ELR (cell line): ENCODE measurements at regions not wholly inside any gene's neighbourhood (a gene's known extent, or its start where the extent isn't known, plus 50 kb on each side); places are given as distances from the start of the nearest gene placed in this dataset.
A peak's percentile ranks its signal among the peaks of the same experiment; 100 is the strongest.

ENCODE experiments used
- DNase-seq: peaks from one replicate; pipeline ENCODE4 v3.0.0-alpha.2; 2015; ENCODE audit warnings: low read depth

- no peak for DNase-seq
These were observed 176.0 kb downstream of the ZNF365 start for GRCh38 chr10:62550173-62550572.

GRCh38 chr10:62554632-62555199 is 180.5 kb downstream of the ZNF365 start:
- DNase-seq: peak; percentile 58

DNA sequence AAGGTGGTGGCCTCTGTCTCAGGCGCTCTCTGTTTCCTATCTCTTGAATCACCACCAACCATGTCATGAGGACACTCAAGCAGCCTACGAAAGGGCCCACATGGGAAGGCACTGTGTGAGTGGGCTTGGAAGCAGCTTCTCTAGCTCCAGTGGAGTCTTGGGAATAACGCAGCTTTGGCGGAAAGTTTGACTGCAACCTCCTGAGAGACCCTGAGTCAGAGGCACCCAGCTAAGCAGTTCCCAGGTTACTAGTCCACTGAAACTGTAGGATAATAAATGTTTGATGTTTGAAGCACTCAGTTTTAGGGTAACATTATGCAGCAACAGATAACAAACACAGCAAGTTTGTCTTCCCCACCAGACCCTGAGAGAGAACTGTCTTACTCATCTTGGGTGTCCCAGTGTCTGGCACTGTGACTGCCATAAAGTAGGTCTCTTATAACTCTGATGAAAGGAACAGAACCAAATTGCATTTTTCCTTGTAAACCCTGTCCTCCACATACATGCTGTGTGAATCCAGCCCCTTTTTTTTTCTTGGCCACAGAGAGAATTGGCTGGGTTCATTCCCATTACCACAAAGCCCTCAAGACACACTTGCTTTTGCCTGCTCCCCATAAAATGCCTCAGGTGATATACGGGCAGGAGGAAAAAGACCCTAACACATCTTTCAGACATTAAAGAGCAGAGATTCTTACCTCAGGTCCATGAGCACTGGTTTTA is 185.5 kb downstream of the ZNF365 start:
- DNase-seq: no peak

- DNase-seq: peak; percentile 31
These were observed 186.1 kb downstream of the ZNF365 start for GRCh38 chr10:62560201-62560819.

DNA sequence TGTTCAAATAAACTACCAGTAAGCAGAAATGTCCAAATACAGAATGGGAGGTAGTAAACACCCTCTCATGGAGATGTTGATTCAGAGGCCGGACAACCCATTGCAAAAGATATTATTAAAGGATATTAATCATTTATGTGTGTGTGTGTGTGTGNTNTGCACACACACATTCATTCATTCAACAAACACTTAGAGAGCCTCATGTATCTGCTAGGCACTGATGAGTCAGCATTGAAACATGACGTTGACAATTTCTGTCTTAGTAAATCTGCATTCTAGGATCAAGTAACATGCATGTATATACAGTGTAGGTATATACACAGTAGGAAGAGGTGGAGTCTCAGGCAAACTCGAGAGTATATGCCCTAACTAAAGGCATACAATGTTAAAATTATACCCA is 187.0 kb downstream of the ZNF365 start:
- no peak for DNase-seq

- no peak for DNase-seq
These were observed 187.9 kb downstream of the ZNF365 start for GRCh38 chr10:62562101-62562500.

- no peak for DNase-seq
These were observed 188.6 kb downstream of the ZNF365 start for GRCh38 chr10:62562795-62563194.

DNA sequence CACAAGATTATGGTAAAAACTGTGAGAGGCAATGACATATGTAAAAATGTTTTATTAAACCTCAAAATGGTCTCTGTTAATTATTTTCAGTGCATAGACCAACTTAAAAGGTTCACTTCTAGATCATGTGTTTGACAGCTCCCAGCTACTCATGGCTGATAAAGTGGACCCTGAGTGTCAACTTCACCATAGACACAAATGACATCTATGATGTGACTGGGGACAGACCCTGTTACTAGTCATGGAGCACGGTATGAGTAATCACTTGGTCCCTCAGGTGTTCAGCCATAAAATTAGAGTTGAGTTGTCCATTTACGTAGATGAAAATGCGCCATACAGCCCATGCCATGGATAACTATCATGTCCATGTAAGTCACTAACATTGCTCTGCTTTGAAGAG is 199.8 kb downstream of the ZNF365 start:
- no peak for DNase-seq

- no peak for DNase-seq
These were observed 202.9 kb downstream of the ZNF365 start for GRCh38 chr10:62577076-62577475.

GRCh38 chr10:62577666-62578291 is 203.6 kb downstream of the ZNF365 start:
- peak; percentile 71 for DNase-seq

DNA sequence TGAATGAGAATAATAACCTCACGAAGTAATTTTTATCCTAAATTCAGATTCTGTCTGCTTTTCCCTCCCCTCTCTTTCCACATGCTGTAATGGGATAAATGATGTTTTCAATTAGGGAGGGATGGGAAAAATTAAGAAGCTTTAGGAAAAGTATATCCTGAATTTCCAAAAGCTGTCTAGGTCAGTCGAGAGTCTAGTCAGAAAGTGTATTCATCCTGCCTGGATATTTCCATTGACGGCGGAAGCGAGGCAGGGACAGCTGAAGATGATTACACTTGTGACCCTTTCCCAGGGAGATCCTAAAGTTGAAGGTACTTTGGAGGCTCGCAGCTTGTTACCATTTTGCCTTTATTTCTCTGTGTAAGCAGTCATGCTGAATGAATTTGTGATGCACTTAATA is 204.1 kb downstream of the ZNF365 start:
- DNase-seq: no peak

DNA sequence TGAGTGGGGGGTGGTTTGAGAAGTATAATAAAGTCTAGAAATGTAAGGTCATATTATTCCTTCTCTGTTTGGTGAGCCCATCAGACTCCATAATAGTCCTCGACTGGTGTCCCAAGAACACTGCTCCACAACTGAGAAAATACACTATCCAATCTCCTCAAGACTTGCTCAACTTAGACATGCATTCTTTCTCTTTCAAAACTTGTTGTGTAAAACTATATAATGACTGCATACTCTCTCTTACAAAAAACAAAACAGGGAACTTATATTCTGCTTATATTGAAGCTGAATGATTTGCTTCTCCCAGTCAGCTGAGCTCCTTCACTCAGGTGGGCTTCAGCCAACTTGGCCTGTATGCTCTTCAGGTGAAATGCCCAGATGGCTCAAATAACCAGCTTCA is 204.7 kb downstream of the ZNF365 start:
- DNase-seq: no peak

DNA sequence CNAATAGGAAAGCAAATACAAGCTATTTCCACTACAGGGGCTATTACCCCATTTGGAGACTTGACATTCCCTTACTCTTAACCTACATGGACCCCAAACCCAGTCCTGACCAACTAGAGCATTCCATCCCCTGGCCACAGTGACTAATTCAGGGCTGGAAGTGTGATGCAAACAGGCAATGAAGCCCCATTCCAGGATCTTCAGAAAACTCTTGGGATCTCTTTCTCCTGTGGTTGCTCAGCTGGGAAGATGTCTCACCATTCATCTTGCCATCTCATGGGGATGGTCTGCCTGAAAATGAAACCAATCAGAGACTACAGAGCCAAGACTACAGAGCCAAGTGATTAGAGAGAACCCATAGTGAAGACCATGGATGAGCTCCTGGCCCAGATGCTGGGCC is 206.2 kb downstream of the ZNF365 start:
- DNase-seq: peak; percentile 40

GRCh38 chr10:62581351-62581750 is 207.2 kb downstream of the ZNF365 start:
- DNase-seq: peak; percentile 34

GRCh38 chr10:62582101-62582705 is 208.0 kb downstream of the ZNF365 start:
- DNase-seq: peak; percentile 65

DNA sequence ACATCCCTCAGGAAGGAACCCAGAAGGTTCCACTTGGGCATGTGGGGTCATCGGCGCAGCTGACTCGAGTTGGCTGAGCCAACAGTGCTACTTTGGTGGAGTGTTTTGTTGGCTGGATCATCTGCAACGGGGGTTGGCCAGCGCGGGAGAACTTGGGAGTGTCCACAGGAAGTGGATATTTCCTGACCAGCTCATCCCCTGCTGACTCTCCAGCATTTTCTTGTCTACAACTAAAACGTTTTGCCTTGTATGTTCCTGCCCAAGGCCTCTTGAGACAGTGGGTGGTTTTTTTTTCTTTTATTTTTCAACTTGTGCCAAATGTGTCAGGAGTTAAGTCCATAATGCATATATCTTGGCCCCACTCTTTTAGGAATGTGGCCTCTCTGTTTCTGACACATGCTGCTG is 208.6 kb downstream of the ZNF365 start:
- DNase-seq: peak; percentile 89

- peak; percentile 81 for DNase-seq
These were observed 209.9 kb downstream of the ZNF365 start for GRCh38 chr10:62583876-62584615.

DNA sequence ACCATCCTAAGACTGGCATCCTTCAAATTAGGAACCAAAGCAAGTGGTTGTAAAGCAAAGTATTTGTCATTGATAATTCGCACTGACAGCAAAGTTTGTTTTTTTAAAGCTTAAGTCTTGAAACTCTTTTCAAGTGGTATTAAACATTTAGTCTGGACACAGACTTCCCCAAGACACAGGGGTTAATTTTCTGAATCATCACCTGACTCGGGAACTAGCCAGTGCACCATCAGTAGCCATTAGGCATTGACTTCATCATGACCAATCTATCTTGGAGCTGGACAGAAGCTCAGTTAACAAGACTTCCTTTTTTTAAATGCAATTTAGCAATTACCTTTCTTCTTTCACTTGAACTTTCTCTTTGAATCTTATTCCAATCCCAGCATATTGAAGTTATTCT is 210.6 kb downstream of the ZNF365 start:
- peak; percentile 73 for DNase-seq

DNA sequence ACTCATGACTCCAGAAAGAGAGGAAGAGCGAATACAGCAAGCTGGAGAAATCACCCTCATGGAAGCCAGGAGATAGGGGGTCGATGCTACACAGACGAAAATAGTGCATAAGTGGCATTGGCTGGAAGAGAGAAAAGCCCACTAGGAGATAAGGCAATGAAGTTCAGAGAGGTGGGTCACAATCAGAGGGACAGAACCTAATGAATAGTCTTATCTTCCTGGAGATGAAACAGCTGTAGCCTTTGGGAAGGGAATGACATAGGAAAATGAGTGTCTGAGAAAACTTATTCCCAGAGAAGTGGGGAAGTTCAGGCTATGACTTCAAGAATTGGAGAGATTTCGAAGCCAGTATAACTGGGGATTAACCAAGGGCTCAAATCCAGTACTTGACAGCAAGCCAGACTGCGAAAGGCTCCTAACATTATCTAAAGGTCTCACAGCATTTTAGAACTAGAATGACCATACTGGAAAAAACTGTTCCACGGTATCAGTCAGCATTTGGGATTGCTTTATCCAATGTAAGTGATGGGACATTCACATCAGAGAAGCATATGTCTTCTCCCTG is 211.1 kb downstream of the ZNF365 start:
- no peak for DNase-seq

DNA sequence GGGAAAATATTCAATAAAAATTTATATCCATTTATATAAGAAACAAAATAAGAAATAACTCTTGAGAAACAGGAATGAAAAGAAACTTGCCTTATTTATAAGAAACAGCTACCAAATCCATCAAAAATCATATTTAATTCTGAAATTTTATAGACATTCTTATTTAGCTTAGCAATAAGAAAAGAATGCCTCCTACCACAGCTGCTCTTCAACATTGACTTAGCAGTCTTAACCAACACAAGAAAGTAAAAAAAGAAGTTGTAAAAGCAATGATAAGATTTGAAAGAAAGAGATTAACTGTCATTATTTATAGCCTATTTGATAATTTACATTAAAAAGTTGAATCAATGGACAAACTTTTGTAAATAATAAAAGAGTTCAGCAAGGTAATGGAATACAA is 212.8 kb downstream of the ZNF365 start:
- no peak for DNase-seq

DNA sequence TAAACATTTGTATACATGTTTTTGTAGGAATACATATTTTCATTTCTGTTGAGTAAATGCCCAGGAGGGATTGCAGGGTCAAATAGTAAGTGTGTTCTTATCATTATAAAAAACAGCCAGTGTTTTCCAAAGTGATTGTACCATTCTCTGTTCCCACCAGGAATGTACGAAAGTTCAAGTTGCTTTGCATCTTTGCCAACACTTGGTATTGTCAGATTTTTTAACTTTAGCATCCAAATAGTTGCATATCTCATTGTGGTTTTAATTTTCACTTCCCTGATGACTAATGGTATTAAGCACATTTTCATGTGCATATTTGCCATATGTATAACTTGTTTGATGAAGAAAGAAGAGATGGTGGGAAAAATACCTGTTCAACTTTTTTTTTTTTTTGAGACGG is 213.9 kb downstream of the ZNF365 start:
- DNase-seq: peak; percentile 9

- DNase-seq: no peak
These were observed 214.8 kb upstream of the ADO start for GRCh38 chr10:62589689-62590088.
